ENCODE measurements at regions not wholly inside any gene's neighbourhood (a gene's known extent, or its start where the extent isn't known, plus 50 kb on each side); places are given as distances from the start of the nearest gene placed in this dataset.

- Mint-ChIP-seq H3K36me3 (ENCODE audit: insufficient read depth) (peaks cover 3% of the 10 kb centered on the region), H3K9me3 (ENCODE audit: low read depth) (peaks cover 11% of the 10 kb centered on the region), H3K4me3 (ENCODE audit: low read depth) (no peak overlapping the region), H3K4me1 (ENCODE audit: low read depth) (no peaks in the 10 kb centered on the region), H3K27ac (no peak overlapping the region), H3K27me3 (peaks cover 6% of the 10 kb centered on the region)
- no peak for DNase-seq (ENCODE audit: low spot score, unreplicated experiment)
- TF ChIP-seq CTCF (IDR thresholded peaks at IDR 0.05; ENCODE audit: unreplicated experiment) = no peak
These were observed 436.0 kb downstream of the NR2F1-AS1 start for GRCh38 chr5:93145019-93145418.

- no peaks in the 10 kb centered on the region for H3K4me1 Mint-ChIP-seq (ENCODE audit: low read depth)
- peaks cover 3% of the 10 kb centered on the region for H3K36me3 Mint-ChIP-seq (ENCODE audit: insufficient read depth)
- no peak for TF ChIP-seq CTCF (IDR thresholded peaks at IDR 0.05; ENCODE audit: unreplicated experiment)
- DNase-seq (ENCODE audit: low spot score, unreplicated experiment) = no peak
- peaks cover 6% of the 10 kb centered on the region for H3K27me3 Mint-ChIP-seq
- peaks cover 15% of the 10 kb centered on the region for H3K9me3 Mint-ChIP-seq (ENCODE audit: low read depth)
- no peak overlapping the region for H3K27ac Mint-ChIP-seq
- no peak overlapping the region for H3K4me3 Mint-ChIP-seq (ENCODE audit: low read depth)
These were observed 439.1 kb downstream of the NR2F1-AS1 start for GRCh38 chr5:93141969-93142368.

- Mint-ChIP-seq H3K9me3 (ENCODE audit: low read depth) (no peaks in the 10 kb centered on the region), H3K4me1 (ENCODE audit: low read depth) (peaks cover 44% of the 10 kb centered on the region), H3K36me3 (ENCODE audit: insufficient read depth) (no peaks in the 10 kb centered on the region), H3K27me3 (peaks cover 49% of the 10 kb centered on the region), H3K27ac (no peak overlapping the region), H3K4me3 (ENCODE audit: low read depth) (no peak overlapping the region)
- DNase-seq (ENCODE audit: low spot score, unreplicated experiment) = no peak
- TF ChIP-seq CTCF (IDR thresholded peaks at IDR 0.05; ENCODE audit: unreplicated experiment) = no peak
These were observed 450.2 kb downstream of the NR2F1-AS1 start for GRCh38 chr5:93130624-93131490.

GRCh38 chr5:93126634-93127033 lies 454.4 kb downstream of the NR2F1-AS1 start:
- Mint-ChIP-seq H3K36me3 (ENCODE audit: insufficient read depth) (no peaks in the 10 kb centered on the region), H3K4me1 (ENCODE audit: low read depth) (peaks cover 29% of the 10 kb centered on the region), H3K9me3 (ENCODE audit: low read depth) (no peaks in the 10 kb centered on the region), H3K27me3 (peaks cover 36% of the 10 kb centered on the region), H3K27ac (no peak overlapping the region), H3K4me3 (ENCODE audit: low read depth) (no peak overlapping the region)
- DNase-seq (ENCODE audit: low spot score, unreplicated experiment) = no peak
- TF ChIP-seq CTCF (IDR thresholded peaks at IDR 0.05; ENCODE audit: unreplicated experiment) = no peak

GRCh38 chr5:93123127-93123526 lies 457.9 kb downstream of the NR2F1-AS1 start:
- Mint-ChIP-seq H3K4me1 (ENCODE audit: low read depth) (peaks cover 23% of the 10 kb centered on the region), H3K36me3 (ENCODE audit: insufficient read depth) (no peaks in the 10 kb centered on the region), H3K27ac (no peak overlapping the region), H3K9me3 (ENCODE audit: low read depth) (no peaks in the 10 kb centered on the region), H3K4me3 (ENCODE audit: low read depth) (no peak overlapping the region), H3K27me3 (peaks cover 20% of the 10 kb centered on the region)
- no peak for TF ChIP-seq CTCF (IDR thresholded peaks at IDR 0.05; ENCODE audit: unreplicated experiment)
- DNase-seq (ENCODE audit: low spot score, unreplicated experiment) = no peak
